ENCODE measurements at regions not wholly inside any gene's neighbourhood (a gene's known extent, or its start where the extent isn't known, plus 50 kb on each side); places are given as distances from the start of the nearest gene placed in this dataset.
"Not testable (repeated sequence)": the region's sequence is repeated elsewhere in the genome, so short reads cannot be mapped to it uniquely, and the experiment has no call there.

- TF ChIP-seq, protein P1, sequence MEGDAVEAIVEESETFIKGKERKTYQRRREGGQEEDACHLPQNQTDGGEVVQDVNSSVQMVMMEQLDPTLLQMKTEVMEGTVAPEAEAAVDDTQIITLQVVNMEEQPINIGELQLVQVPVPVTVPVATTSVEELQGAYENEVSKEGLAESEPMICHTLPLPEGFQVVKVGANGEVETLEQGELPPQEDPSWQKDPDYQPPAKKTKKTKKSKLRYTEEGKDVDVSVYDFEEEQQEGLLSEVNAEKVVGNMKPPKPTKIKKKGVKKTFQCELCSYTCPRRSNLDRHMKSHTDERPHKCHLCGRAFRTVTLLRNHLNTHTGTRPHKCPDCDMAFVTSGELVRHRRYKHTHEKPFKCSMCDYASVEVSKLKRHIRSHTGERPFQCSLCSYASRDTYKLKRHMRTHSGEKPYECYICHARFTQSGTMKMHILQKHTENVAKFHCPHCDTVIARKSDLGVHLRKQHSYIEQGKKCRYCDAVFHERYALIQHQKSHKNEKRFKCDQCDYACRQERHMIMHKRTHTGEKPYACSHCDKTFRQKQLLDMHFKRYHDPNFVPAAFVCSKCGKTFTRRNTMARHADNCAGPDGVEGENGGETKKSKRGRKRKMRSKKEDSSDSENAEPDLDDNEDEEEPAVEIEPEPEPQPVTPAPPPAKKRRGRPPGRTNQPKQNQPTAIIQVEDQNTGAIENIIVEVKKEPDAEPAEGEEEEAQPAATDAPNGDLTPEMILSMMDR (IDR thresholded peaks at IDR 0.05), result not testable (repeated sequence)
- TF ChIP-seq POLR2A (IDR thresholded peaks at IDR 0.05), result not testable (repeated sequence)
Measured at GRCh38 chr1:70751676-70752287, 295.8 kb downstream of the PTGER3 start.

All from thyroid gland (tissue), 4 donors.